ENCODE measurements at regions not wholly inside any gene's neighbourhood (a gene's known extent, or its start where the extent isn't known, plus 50 kb on each side); places are given as distances from the start of the nearest gene placed in this dataset.
A peak's percentile ranks its signal among the peaks of the same experiment; 100 is the strongest.

DNA sequence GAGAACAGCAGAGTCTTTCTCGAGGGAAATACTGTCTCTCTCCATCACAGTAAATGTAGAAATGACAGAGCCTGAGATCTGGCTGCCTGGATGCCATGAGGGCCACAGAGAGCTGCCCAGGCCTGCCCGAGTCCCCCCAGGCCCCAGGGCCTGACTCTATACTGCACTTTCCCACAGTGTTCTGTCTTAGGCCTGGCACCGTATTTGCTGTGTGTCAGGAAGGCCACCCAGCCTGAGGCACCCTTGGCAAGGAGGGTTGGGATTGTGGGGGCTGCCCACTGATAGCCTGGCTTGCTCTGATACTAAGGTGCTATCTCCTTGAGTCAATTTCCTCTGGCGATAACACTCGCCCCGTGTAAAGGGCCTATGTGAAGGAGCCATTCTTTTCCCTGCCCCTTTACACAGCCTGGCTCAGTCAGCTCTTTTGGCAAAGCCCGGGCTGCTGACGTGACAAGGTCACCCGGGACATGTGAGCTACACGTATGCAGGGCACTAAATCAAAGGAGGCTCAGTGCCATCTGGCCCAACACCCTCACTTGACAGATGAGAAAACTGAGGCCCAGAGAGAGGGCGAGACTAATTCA is 630.1 kb upstream of the KLF4 start:
- DNase-seq = no peak

DNA sequence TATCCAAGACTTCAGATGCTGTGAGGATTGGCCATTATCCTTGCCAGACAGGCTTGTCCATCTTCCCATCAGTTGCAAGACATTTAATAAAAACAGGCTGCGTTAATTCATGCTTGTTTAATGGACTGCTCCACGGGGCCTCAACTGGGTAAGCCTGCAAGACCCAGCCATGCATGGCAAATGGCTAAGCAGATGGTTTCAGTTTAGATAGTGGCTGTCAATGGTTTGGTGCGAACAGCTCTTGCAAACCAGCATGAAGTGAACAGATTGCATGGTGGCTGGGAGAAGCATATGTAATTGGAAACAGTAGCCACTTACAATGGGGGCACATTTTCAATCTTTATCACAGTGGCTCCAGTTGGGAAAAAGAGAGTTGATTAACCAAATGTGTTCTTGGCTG is 628.2 kb upstream of the KLF4 start:
- DNase-seq = no peak

DNA sequence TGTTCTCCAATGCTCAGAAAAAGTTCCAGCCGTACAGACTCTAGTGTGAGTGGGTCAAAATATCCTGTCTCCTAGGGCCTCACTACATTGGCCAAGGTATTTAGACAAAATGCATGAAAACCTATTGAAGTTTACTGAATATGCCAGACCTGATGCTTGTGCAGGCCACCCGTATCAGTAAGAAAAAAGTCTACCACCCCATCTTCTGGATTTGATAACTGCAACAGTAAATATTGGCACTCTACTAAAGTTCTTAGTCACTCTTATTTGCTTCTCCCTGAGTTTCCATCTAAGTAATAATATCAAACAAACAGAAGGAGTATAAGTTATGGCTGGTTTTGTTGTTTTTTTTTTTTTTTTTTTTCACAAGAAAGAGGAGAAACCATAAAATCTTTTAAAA is 627.7 kb upstream of the KLF4 start:
- DNase-seq = no peak

DNA sequence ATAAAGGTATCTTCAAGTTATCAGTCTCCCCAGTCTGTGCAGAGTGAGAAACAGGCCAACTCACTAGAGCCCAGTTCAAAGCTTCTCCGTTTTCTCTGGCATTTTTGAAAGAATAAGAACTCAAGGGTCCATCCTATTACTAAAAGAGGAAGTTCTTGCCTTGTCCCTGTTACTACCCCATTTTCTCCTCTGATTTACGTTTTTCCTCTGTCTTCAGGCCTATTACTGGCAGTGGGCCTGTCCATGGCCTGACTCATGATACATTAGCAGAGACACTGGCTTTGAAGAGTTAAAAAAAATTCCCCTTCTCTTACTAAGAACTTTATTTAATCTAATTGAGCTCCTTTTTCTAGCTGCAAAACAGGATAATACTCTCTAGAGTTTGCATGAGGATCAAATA is 624.0 kb upstream of the KLF4 start:
- DNase-seq = peak in 1 of 2 donors; percentile 11

DNA sequence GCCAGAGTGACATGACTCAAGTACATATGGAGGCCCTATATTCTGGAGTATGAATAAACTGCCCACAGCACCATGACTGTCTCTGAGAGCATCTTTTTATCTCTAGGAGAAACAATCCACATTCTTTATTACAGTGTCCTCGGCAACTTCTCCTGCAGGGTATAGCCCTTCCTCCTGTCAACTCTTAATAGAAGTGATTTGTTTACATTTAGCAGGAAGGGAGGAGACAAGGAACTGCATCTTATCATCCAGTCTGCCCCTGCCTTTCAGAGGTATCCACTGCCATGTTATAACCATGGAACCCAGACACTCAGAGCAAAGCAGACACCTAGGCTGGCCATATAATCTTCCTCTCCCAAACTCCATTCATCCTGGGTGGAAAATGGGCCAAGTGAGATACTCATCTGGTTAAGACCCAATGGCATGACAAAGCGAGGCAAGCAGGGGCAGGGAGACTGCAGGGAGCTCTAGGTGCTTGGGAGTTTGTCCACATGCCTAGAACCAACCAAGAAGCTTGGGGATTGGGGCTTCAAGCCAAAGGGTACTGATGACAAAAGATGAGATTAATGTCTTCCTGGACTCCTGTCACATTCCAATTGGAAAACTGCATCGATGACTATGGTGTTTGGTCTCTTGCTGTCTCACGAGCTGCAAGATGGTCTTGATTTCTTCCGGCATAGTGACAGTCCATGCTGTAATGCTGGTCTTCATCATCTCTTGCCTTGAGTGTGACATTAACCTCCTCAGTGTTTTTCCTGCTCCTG is 620.5 kb upstream of the KLF4 start:
- no peak for DNase-seq

DNA sequence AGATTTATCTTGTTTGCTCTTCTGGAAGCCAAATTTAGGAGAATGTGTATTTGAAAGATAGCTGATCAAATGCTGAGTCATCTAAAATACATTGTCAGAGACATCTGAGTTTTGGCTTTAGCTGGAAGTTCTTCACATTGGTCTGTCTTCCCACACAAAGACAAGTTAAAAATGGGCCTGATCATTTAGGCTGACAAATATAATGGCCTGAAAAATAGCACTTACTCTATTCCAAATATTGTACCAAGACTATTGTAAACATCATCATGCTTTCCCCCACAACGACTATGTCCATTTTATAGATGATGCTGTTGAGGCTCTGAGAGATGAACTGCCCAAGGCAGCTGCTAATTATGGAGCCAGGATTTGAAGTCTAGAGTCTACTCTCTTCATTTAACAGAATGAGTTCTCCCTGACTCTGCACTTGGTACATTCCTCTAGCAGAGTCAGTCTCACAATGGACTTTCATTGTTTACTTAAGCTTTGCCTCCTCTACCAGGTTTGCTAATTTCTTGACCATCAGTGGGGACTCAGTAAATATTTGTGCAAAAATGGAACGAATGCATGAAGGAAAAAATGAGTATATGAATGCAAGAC is 619.4 kb upstream of the KLF4 start:
- DNase-seq = no peak

DNA sequence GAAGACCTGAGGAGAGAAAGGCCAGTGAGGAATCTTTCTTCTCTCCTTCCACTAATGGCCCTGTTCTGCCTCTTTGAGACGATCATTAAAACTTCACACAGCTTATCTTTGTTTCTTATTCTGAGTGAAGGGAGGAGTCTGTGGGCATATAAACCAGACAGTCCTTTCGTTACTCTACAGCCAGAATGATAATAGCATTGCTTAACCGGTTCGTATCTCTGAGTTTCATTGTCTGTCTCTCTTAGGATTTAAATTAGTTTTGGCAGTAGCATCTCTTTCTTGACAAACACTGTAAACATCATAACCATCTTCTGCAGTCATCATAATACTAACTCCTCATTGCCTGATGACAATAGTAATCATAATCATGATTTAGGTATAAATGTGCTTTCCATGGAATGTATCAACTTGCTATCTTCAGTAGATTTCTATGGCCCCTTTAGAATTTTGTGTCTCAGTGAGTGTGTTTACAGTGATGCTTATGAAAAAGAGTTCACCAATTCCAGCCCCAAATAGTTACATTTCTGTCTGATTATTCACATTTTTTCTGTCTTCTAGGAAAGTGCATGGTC is 618.8 kb upstream of the KLF4 start:
- DNase-seq = no peak

DNA sequence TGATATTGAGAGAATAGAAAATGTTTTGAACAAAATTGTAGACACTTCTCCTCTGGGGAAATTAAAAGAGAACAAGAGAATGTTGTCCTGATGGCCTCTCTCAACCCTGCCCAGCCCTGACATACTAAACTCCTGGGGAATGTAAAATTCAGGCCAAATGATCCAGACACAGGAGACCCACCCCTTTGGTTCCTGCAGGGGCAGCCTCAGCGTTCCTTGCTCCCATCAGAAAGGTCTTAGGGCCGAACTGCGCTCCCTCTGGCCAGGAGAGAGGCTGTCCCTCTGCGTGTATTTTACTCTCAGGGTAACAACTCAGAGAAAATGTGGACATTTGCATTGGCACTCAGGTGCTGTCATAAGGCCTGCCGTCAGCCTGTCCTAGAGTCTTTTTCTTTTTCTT is 616.3 kb upstream of the KLF4 start:
- DNase-seq = no peak

DNA sequence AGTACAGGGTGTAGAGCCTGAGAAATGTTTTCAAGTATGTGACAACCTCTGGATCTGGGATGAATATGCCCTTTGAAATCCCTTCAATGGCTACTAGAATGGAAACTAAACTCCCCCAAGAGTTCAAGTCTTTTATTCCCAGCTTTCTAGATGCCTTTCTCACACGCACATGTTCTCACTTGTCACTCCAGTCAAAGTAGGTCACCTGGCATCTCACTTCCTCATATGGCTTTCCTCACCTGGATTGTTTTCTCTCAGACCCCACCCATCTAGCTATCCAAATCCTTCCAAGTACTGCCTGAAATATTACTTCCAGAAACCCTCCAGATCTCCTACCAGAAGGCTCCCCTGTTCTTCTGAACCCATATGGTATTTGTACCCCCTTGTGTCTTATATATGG is 615.4 kb upstream of the KLF4 start:
- no peak for DNase-seq

DNA sequence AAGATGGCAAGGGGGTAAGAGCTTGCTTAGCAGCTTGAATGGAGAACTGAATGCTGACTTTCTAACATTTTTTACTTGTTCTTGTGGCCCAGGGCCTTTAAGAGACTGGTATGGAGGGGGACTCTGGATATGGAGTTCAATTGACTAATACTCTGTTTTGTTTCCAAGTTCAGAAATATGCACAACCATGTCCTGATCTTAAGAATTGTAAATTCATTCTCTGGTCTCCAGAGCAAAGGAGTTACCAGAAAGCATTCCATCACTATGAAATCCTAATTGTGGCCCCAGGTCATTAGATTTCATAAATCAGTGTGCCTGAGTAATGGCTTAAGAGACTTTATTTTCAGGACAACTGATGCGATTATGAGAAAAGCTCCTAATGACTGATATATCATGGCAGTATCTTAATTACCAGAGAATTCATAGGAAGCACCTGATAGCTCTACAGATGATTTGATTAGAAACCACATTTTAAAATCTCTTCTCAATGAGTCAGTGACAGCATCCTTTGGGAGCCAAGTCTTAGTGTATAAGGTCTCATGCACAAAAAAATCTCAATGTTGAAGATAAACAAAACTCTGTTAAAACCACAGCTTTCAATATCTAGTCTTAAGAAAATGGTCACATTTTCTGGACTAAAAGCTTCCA is 613.6 kb upstream of the KLF4 start:
- no peak for DNase-seq

DNA sequence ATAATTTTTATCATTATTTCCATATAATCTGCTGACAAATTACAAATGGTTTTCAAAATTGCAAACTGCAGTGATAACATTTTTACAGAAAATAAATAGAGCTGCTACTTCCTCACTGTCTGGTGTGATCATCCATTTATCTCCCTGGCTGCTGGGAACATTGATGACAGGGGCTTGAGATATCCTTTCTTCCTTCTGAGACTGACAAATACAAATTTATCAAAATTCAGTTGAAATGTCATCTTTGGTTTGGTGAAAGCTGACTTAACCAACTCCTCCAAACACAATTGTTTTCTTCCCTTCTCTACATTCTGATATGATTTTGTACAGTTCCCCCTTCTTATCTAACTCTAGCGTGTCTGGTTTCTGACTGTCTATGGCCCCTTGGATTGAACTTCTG is 611.8 kb upstream of the KLF4 start:
- DNase-seq = no peak

DNA sequence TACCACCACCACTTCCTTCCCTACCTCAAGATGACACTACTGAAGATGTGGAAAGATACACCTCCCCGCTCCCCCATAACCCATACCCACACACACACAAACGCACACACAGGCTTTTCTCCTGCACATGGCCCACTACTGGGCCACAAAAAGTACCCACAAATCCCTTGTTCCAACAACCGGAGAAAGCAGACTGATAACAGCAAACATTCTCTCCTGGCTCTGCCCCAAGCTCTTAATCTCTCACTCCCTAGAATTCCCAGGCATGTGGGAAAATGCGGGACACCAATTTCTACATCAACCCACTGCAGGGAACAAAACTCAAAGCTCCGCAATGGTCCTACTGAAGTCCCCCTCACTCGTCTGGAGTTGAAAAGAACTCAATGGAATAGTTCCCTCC is 611.0 kb upstream of the KLF4 start:
- DNase-seq = no peak

DNA sequence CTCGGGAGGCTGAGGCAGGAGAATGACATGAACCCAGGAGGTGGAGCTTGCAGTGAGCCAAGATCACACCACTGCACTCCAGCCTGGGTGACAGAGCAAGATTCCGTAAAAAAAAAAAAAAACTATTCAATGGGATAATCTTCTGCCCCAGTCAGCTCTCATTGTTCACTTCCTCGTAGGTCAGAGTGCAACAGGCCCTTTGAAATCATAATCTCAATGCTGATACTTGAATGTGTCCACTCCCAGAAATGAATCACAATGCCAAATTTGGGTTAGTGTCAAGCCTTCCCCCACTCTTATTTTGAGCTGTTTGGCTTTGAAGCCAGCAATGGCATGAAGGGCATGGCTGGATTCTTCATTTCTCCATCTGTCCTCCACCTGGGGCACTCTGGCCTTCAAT is 610.3 kb upstream of the KLF4 start:
- DNase-seq = no peak

DNA sequence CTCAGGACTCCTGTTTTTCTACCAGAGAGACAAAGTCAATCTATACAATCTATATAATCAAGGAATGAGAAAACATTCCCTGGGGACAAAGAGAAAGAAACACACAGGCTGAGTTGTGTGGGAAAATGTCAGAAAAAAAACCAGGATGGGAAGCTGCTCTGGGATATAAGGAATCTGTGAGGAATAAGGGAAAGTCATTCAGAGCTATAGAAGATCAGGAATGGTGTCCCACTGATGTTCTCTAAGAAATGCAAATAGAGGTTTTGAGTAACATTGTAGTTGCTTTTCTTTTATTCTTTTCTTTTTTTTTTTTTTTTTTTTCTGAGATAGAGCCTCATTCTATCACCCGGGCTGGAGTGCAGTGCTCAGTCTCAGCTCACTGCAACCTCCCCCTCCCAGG is 605.9 kb upstream of the KLF4 start:
- no peak for DNase-seq

DNA sequence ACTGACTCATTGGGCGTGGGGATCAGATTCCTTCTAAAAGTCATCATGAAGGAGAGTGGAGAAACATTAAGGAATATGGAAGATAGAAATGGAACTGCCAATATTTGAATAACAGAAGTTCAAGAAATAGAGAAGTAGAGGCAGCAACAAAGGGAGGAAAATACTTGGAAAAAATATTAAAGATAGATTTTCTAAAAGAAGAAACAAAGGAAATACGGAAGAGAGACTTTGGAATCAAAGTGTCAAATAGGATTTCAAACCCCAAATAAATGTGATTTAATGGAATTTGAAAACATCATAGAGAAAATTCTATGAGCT is 605.1 kb upstream of the KLF4 start:
- no peak for DNase-seq

DNA sequence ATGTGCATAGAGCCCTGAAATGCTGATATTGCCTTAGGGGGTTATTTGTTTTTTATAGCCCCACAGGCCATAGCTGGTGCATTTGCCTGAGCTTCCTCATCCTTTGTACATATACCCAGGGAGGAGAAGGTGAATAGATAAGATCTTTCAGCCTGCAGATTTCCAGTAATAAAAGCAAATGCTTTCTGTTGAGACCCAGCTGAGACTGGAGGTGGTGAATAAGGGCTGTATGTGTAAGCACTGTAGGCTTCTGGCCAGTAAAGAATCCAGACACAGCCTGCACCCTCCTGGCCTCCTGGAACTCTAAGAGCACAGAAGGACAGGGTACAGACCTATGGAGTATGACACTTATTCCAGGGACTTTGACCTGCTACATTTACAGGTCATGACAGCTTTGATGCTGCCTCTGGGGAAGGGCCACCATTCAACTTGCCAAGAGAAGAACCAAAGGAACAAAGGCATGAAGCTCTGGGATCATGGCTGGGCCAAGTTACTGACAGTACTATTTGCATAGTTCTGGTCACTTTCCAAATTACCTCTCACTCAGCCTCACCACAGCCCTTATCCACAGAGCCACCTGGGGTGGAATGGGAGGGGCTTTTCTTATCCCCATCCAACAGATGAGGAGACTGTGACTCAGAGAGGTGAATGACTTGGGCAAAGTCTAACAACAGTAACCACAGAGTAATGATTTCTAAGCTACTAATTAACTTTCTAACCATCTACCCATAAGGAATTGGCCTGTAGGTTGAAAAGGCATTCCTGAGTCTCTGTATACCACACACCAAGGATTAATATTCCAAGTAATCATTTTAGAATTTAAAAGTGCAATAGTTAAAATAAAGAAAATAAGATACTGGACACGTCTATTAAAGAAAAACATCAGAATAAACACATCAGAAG is 604.5 kb upstream of the KLF4 start:
- no peak for DNase-seq

DNA sequence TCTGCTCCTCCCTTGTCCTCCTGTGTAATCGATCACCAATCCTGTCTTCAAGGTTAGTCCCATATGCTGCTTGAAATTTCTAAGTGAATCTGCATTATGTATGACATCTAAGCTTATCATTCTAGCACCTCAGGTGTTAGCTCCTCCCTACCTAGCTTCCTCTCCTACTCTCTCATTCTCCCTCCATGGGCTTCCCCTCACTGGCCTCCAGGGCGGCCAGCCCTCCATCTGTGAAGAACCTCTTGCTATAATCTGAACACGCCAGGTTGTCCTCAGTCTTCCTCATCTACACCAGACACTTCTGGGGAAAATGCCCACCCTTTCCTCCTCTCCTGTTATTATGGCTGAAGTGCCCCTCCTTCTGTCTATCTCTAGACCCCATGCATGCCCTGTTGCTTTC is 599.3 kb upstream of the KLF4 start:
- DNase-seq = no peak

DNA sequence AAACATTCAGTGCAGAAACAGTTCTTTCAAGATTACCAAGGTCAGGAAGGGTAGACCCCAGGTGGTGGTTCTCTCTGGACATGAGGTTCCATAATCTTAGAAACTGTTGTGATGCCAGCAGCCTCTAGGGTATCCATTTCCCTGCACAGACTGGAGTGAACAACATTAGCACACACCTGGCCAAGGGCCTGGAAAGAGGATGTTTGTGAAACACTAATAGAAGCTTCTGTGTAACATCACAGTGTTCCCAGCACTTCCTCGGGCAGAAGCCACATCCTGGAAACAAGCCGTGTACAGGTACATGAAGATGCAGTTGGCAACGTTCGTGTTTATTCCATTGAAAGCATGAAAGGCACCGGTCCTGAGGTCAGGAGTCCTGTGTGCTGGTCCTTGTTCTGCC is 598.2 kb upstream of the KLF4 start:
- DNase-seq = no peak

DNA sequence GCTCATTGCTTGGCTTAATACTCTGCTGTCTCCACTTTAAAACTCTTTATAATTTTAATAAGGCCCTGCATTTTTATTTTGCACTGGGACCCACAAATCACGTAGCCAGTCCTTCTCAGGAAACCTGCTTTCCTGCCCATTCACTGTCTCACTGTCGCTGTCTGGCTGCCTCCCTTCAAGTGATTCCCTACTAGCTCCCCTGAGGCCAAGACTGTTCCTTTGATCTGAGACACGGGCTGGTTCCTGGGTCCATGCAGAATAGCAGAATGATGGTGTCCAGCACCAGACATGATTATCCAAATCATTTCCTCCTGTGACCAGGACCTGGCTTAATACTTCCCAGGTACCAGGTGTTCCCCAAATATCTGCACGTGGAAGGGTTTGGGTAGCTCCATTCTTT is 597.1 kb upstream of the KLF4 start:
- DNase-seq = no peak

DNA sequence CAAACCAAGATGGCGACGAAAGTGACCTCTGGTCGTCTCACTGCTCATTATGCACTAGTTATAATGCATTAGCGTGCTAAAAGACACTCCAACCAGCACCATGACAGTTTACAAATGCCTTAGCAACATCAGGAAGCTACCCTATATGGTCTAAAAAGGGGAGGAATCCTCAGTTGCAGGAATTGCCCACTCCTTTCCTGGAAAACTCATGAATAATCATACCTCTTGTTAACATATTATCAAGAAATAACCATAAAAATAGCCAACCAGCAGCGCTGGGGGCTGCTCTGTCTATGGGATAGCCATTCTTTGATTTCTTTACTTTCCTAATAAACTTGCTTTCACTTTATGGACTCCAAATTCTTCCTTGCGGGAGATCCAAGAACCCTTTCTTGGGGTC is 595.7 kb upstream of the KLF4 start:
- no peak for DNase-seq

DNA sequence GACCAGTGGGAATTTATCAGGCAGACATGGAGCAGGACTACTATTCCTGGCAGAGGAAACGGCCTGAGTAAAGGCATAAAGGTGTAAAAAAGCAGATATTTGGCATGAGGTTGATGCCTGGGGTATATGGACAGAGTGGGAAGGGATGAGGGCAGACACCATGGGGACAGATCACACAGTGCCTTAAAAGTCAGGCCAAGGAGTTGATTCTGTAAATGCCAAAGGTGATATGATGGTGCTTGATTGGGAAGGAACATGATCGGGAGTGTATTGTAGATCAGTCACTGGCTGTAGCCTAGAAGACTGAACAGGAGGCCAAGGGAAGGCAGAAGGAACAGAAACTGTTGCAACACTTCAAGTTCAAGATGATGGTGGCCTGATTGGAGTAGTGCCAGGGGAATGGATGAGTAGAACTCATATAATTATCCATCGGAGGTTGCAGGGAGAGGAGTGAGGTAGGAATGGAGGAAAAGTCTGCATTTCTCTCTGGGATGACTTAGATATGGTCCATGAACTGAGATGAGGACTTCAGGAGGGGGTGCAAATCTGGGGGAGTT is 594.3 kb upstream of the KLF4 start:
- DNase-seq = no peak

DNA sequence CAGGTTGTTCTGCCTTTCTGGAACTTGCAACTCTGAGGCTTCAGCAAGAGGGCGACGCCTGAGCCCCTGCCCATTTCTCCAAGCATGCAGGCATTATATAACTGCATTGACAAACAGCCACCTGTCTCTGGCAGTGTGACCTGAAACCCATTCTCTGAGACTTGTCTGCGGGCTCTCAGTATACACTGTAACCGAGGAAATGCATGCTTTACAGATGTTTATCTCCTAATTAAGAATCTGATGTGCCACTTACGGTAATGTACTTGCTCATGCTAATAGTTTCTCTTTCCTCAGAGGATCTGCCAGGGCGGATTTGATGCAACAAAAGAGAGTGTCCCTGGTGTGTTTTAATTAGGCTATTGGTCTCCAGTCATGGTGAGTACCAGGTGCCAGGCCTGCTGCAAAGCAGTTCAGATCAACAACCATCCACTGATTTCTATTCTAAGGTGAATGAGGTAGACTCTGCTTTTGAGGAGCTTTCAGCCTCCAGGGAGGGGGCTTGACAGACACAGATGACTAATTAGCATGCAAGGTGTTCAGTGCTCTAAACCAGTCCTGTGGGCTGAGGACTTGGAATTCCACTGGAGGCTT is 593.7 kb upstream of the KLF4 start:
- DNase-seq = no peak

All from CD4-positive, alpha-beta T cell treated with Interleukin-1 beta for 1 hour (primary cell).